Dendritic cell treated with granulocyte-macrophage colony-stimulating factor and Interleukin-4, amounts not matched to agents 40 ng/mL and 50 ng/mL, for 4 days (primary cell): ENCODE measurements at regions not wholly inside any gene's neighbourhood (a gene's known extent, or its start where the extent isn't known, plus 50 kb on each side); places are given as distances from the start of the nearest gene placed in this dataset.

Experiments
- H3K27ac Mint-ChIP-seq: one replicate; pipeline ENCODE4 v1.8.0; 2022; ENCODE audit warnings: mild to moderate bottlenecking, mixed read lengths
- H3K27me3 Mint-ChIP-seq: one replicate; pipeline ENCODE4 v1.8.0; 2022; ENCODE audit warnings: mild to moderate bottlenecking, mixed read lengths
- H3K36me3 Mint-ChIP-seq: one replicate; pipeline ENCODE4 v1.8.0; 2022; ENCODE audit warnings: low read depth, mixed read lengths
- H3K4me1 Mint-ChIP-seq: one replicate; pipeline ENCODE4 v1.8.0; 2022; ENCODE audit warnings: low read depth, mixed read lengths
- H3K4me3 Mint-ChIP-seq: one replicate; pipeline ENCODE4 v1.8.0; 2022; ENCODE audit warnings: mild to moderate bottlenecking, moderate library complexity, mixed read lengths
- H3K9me3 Mint-ChIP-seq: one replicate; pipeline ENCODE4 v1.8.0; 2022; ENCODE audit warnings: mixed read lengths
- intact Hi-C: fragments of 100-400 bp; cut with micrococcal nuclease; formaldehyde crosslinking; loops from one replicate; pipeline ENCODE4 v1.15.0; 2022

GRCh38 chr19:31832176-31832548 lies 482.9 kb upstream of the TSHZ3 start:
- H3K27ac Mint-ChIP-seq = no peak overlapping the region
- H3K36me3 Mint-ChIP-seq = no peaks in the 10 kb centered on the region
- H3K4me1 Mint-ChIP-seq = no peaks in the 10 kb centered on the region
- peaks cover 29% of the 10 kb centered on the region for H3K9me3 Mint-ChIP-seq
- no peak overlapping the region for H3K4me3 Mint-ChIP-seq
- H3K27me3 Mint-ChIP-seq = peaks cover 2% of the 10 kb centered on the region
- intact Hi-C loops = no loop called here

- intact Hi-C loops = no loop called here
- H3K27me3 Mint-ChIP-seq = peaks cover 2% of the 10 kb centered on the region
- no peak overlapping the region for H3K4me3 Mint-ChIP-seq
- H3K9me3 Mint-ChIP-seq = peaks cover 29% of the 10 kb centered on the region
- no peaks in the 10 kb centered on the region for H3K4me1 Mint-ChIP-seq
- H3K27ac Mint-ChIP-seq = no peak overlapping the region
- H3K36me3 Mint-ChIP-seq = no peaks in the 10 kb centered on the region
Measured at GRCh38 chr19:31834070-31834469, 484.8 kb upstream of the TSHZ3 start.

- no peaks in the 10 kb centered on the region for H3K27me3 Mint-ChIP-seq
- intact Hi-C loops = no loop called here
- H3K27ac Mint-ChIP-seq = no peak overlapping the region
Measured at GRCh38 chr19:31838163-31838815, 489.1 kb upstream of the TSHZ3 start.

GRCh38 chr19:31840371-31840770 lies 491.1 kb upstream of the TSHZ3 start:
- H3K27me3 Mint-ChIP-seq = no peaks in the 10 kb centered on the region
- intact Hi-C loops = no loop called here
- H3K27ac Mint-ChIP-seq = no peak overlapping the region
- H3K9me3 Mint-ChIP-seq = peaks cover 28% of the 10 kb centered on the region
- H3K4me1 Mint-ChIP-seq = no peaks in the 10 kb centered on the region
- no peaks in the 10 kb centered on the region for H3K36me3 Mint-ChIP-seq
- no peak overlapping the region for H3K4me3 Mint-ChIP-seq

More at GRCh38 chr19:31838163-31838815, 489.1 kb upstream of the TSHZ3 start:
- no peaks in the 10 kb centered on the region for H3K36me3 Mint-ChIP-seq
- no peak overlapping the region for H3K4me3 Mint-ChIP-seq
- peaks cover 34% of the 10 kb centered on the region for H3K9me3 Mint-ChIP-seq
- H3K4me1 Mint-ChIP-seq = no peaks in the 10 kb centered on the region

GRCh38 chr19:31841755-31842154 lies 492.5 kb upstream of the TSHZ3 start:
- Mint-ChIP-seq H3K4me3 (no peak overlapping the region), H3K9me3 (peaks cover 33% of the 10 kb centered on the region), H3K27me3 (no peaks in the 10 kb centered on the region), H3K36me3 (no peaks in the 10 kb centered on the region), H3K27ac (no peak overlapping the region), H3K4me1 (no peaks in the 10 kb centered on the region)
- intact Hi-C loops = no loop called here

- Mint-ChIP-seq H3K27ac (no peak overlapping the region), H3K36me3 (no peaks in the 10 kb centered on the region), H3K27me3 (no peaks in the 10 kb centered on the region), H3K4me3 (no peak overlapping the region), H3K9me3 (peaks cover 59% of the 10 kb centered on the region), H3K4me1 (no peaks in the 10 kb centered on the region)
- intact Hi-C loops = no loop called here
Measured at GRCh38 chr19:31863122-31863521, 482.3 kb upstream of the ZNF507 start.

GRCh38 chr19:31874313-31874712 lies 471.1 kb upstream of the ZNF507 start:
- Mint-ChIP-seq H3K27me3 (no peaks in the 10 kb centered on the region), H3K4me1 (no peaks in the 10 kb centered on the region), H3K27ac (no peak overlapping the region), H3K4me3 (no peak overlapping the region), H3K36me3 (no peaks in the 10 kb centered on the region), H3K9me3 (peaks cover 19% of the 10 kb centered on the region)
- intact Hi-C loops = no loop called here

- Mint-ChIP-seq H3K4me1 (no peaks in the 10 kb centered on the region), H3K27ac (no peak overlapping the region), H3K9me3 (peaks cover 26% of the 10 kb centered on the region), H3K36me3 (no peaks in the 10 kb centered on the region), H3K27me3 (no peaks in the 10 kb centered on the region), H3K4me3 (no peak overlapping the region)
- intact Hi-C loops = no loop called here
Measured at GRCh38 chr19:31875591-31875990, 469.8 kb upstream of the ZNF507 start.

GRCh38 chr19:31880283-31880682 lies 465.1 kb upstream of the ZNF507 start:
- Mint-ChIP-seq H3K9me3 (peaks cover 12% of the 10 kb centered on the region), H3K27ac (no peak overlapping the region), H3K4me1 (no peaks in the 10 kb centered on the region), H3K27me3 (no peaks in the 10 kb centered on the region), H3K4me3 (no peak overlapping the region), H3K36me3 (no peaks in the 10 kb centered on the region)
- intact Hi-C loops = no loop called here

- Mint-ChIP-seq H3K9me3 (peaks cover 12% of the 10 kb centered on the region), H3K27me3 (no peaks in the 10 kb centered on the region), H3K4me1 (no peaks in the 10 kb centered on the region), H3K36me3 (no peaks in the 10 kb centered on the region), H3K27ac (no peak overlapping the region), H3K4me3 (no peak overlapping the region)
- intact Hi-C loops = no loop called here
Measured at GRCh38 chr19:31881988-31882387, 463.4 kb upstream of the ZNF507 start.

GRCh38 chr19:31882709-31883108 lies 462.7 kb upstream of the ZNF507 start:
- Mint-ChIP-seq H3K27ac (no peak overlapping the region), H3K4me1 (no peaks in the 10 kb centered on the region), H3K36me3 (no peaks in the 10 kb centered on the region), H3K4me3 (no peak overlapping the region), H3K9me3 (peaks cover 12% of the 10 kb centered on the region), H3K27me3 (no peaks in the 10 kb centered on the region)
- intact Hi-C loops = no loop called here

- intact Hi-C loops = no loop called here
- Mint-ChIP-seq H3K27ac (no peak overlapping the region), H3K27me3 (no peaks in the 10 kb centered on the region), H3K4me3 (no peak overlapping the region), H3K4me1 (no peaks in the 10 kb centered on the region), H3K9me3 (peaks cover 12% of the 10 kb centered on the region), H3K36me3 (no peaks in the 10 kb centered on the region)
Measured at GRCh38 chr19:31883296-31883990, 462.0 kb upstream of the ZNF507 start.

GRCh38 chr19:31885280-31885853 lies 460.0 kb upstream of the ZNF507 start:
- Mint-ChIP-seq H3K9me3 (peaks cover 8% of the 10 kb centered on the region), H3K27ac (no peak overlapping the region), H3K36me3 (no peaks in the 10 kb centered on the region), H3K4me3 (no peak overlapping the region), H3K27me3 (no peaks in the 10 kb centered on the region), H3K4me1 (no peaks in the 10 kb centered on the region)
- intact Hi-C loops = no loop called here

- intact Hi-C loops = no loop called here
- H3K9me3 Mint-ChIP-seq = peaks cover 13% of the 10 kb centered on the region
- no peaks in the 10 kb centered on the region for H3K36me3 Mint-ChIP-seq
- H3K27ac Mint-ChIP-seq = no peak overlapping the region
- H3K27me3 Mint-ChIP-seq = no peaks in the 10 kb centered on the region
- H3K4me3 Mint-ChIP-seq = no peak overlapping the region
- H3K4me1 Mint-ChIP-seq = peaks cover 8% of the 10 kb centered on the region
Measured at GRCh38 chr19:31890230-31890629, 455.2 kb upstream of the ZNF507 start.
